ENCODE measurements at regions not wholly inside any gene's neighbourhood (a gene's known extent, or its start where the extent isn't known, plus 50 kb on each side); places are given as distances from the start of the nearest gene placed in this dataset.

DNA sequence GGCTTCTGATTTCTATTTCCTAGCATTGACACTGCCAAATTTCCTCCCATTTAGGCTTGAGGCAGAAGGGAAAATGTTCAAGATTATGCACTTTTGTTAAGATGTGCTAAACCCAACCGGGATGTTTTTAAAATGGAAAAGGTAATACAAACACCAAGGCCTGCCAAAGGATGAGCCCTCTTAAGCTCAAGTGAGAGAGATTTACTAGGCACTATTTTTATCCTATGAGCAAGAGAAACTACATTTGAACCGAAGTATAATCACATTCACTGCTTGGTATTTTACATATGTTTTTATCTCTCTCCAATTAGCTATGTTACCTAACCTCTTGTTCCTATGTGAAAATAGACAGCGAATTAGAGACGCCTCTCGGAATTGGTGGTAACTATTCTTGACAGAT lies 295.8 kb downstream of the GABRB3 start:
- Mint-ChIP-seq H3K4me1 (ENCODE audit: unreplicated experiment) (peaks cover 5% of the 10 kb centered on the region), H3K27me3 (ENCODE audit: unreplicated experiment) (peaks cover 1% of the 10 kb centered on the region), H3K36me3 (ENCODE audit: low read depth, unreplicated experiment) (no peaks in the 10 kb centered on the region), H3K27ac (ENCODE audit: unreplicated experiment) (no peak overlapping the region), H3K4me3 (ENCODE audit: unreplicated experiment) (no peak overlapping the region), H3K9me3 (ENCODE audit: unreplicated experiment) (no peaks in the 10 kb centered on the region)
- TF ChIP-seq CTCF (IDR thresholded peaks at IDR 0.05; ENCODE audit: unreplicated experiment) = no peak
- no peak for DNase-seq (ENCODE audit: low spot score)

GRCh38 chr15:26475554-26475953 lies 297.3 kb downstream of the GABRB3 start:
- TF ChIP-seq CTCF (IDR thresholded peaks at IDR 0.05; ENCODE audit: unreplicated experiment) = no peak
- Mint-ChIP-seq H3K36me3 (ENCODE audit: low read depth, unreplicated experiment) (no peaks in the 10 kb centered on the region), H3K4me3 (ENCODE audit: unreplicated experiment) (no peak overlapping the region), H3K27ac (ENCODE audit: unreplicated experiment) (no peak overlapping the region), H3K9me3 (ENCODE audit: unreplicated experiment) (no peaks in the 10 kb centered on the region), H3K4me1 (ENCODE audit: unreplicated experiment) (peaks cover 5% of the 10 kb centered on the region), H3K27me3 (ENCODE audit: unreplicated experiment) (peaks cover 1% of the 10 kb centered on the region)
- DNase-seq (ENCODE audit: low spot score) = no peak

DNA sequence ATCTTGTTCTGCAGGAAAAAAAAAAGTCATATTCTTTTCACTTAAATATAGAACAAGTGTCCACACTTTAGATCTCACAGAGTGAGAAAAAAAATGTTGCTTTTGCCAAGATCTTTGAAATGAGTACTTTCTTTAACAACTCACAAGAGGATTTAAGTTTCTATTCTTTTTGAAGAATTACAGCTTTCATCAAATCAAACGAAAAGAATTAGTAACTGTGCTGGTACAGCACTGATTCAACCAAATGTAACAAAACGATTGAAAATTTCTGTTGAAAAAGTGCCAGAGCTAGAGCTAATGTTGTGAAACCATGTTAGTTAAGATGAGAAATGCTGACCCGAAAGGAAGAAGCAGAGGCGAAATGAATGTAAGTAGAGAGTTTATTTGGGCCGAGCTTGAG lies 300.2 kb downstream of the GABRB3 start:
- TF ChIP-seq CTCF (IDR thresholded peaks at IDR 0.05; ENCODE audit: unreplicated experiment) = no peak
- Mint-ChIP-seq H3K9me3 (ENCODE audit: unreplicated experiment) (no peaks in the 10 kb centered on the region), H3K4me1 (ENCODE audit: unreplicated experiment) (peaks cover 2% of the 10 kb centered on the region), H3K27ac (ENCODE audit: unreplicated experiment) (no peak overlapping the region), H3K4me3 (ENCODE audit: unreplicated experiment) (no peak overlapping the region), H3K36me3 (ENCODE audit: low read depth, unreplicated experiment) (no peaks in the 10 kb centered on the region), H3K27me3 (ENCODE audit: unreplicated experiment) (peaks cover 1% of the 10 kb centered on the region)
- no peak for DNase-seq (ENCODE audit: low spot score)

- H3K27ac Mint-ChIP-seq (ENCODE audit: unreplicated experiment) = no peak overlapping the region
- no peaks in the 10 kb centered on the region for H3K36me3 Mint-ChIP-seq (ENCODE audit: low read depth, unreplicated experiment)
- no peaks in the 10 kb centered on the region for H3K27me3 Mint-ChIP-seq (ENCODE audit: unreplicated experiment)
- DNase-seq (ENCODE audit: low spot score) = no peak
- H3K9me3 Mint-ChIP-seq (ENCODE audit: unreplicated experiment) = no peaks in the 10 kb centered on the region
- H3K4me1 Mint-ChIP-seq (ENCODE audit: unreplicated experiment) = no peaks in the 10 kb centered on the region
- H3K4me3 Mint-ChIP-seq (ENCODE audit: unreplicated experiment) = no peak overlapping the region
- TF ChIP-seq CTCF (IDR thresholded peaks at IDR 0.05; ENCODE audit: unreplicated experiment) = no peak
Observed at GRCh38 chr15:26461847-26462608, 310.8 kb downstream of the GABRB3 start.

GRCh38 chr15:26460165-26460564 lies 312.7 kb downstream of the GABRB3 start:
- no peaks in the 10 kb centered on the region for H3K4me1 Mint-ChIP-seq (ENCODE audit: unreplicated experiment)
- no peak for DNase-seq (ENCODE audit: low spot score)
- no peaks in the 10 kb centered on the region for H3K9me3 Mint-ChIP-seq (ENCODE audit: unreplicated experiment)
- H3K36me3 Mint-ChIP-seq (ENCODE audit: low read depth, unreplicated experiment) = no peaks in the 10 kb centered on the region
- H3K4me3 Mint-ChIP-seq (ENCODE audit: unreplicated experiment) = no peak overlapping the region
- no peak overlapping the region for H3K27ac Mint-ChIP-seq (ENCODE audit: unreplicated experiment)
- no peak for TF ChIP-seq CTCF (IDR thresholded peaks at IDR 0.05; ENCODE audit: unreplicated experiment)
- H3K27me3 Mint-ChIP-seq (ENCODE audit: unreplicated experiment) = no peaks in the 10 kb centered on the region
